ENCODE measurements at regions not wholly inside any gene's neighbourhood (a gene's known extent, or its start where the extent isn't known, plus 50 kb on each side); places are given as distances from the start of the nearest gene placed in this dataset.
"Not testable (repeated sequence)": the region's sequence is repeated elsewhere in the genome, so short reads cannot be mapped to it uniquely, and the experiment has no call there.

- no peak for DNase-seq
Observed at GRCh38 chr10:62996516-62996915, 136.6 kb upstream of the NRBF2 start.

- DNase-seq: no peak
Observed at GRCh38 chr10:62993121-62993520, 140.0 kb upstream of the NRBF2 start.

- DNase-seq: no peak
Observed at GRCh38 chr10:62992145-62992721, 140.9 kb upstream of the NRBF2 start.

GRCh38 chr10:62990126-62990525, 143.0 kb upstream of the NRBF2 start:
- DNase-seq: no peak

- no peak for DNase-seq
Observed at GRCh38 chr10:62985807-62986600, 147.1 kb upstream of the NRBF2 start.

- DNase-seq: no peak
Observed at GRCh38 chr10:62981096-62981495, 152.0 kb upstream of the NRBF2 start.

- no peak for DNase-seq
Observed at GRCh38 chr10:62980687-62981086, 152.4 kb upstream of the NRBF2 start.

GRCh38 chr10:62979921-62980320, 153.2 kb upstream of the NRBF2 start:
- no peak for DNase-seq

GRCh38 chr10:62978482-62978881, 154.6 kb upstream of the NRBF2 start:
- no peak for DNase-seq

- DNase-seq: not testable (repeated sequence)
Observed at GRCh38 chr10:62974795-62975194, 158.3 kb upstream of the NRBF2 start.

GRCh38 chr10:62972103-62972502, 155.9 kb upstream of the EGR2 start:
- no peak for DNase-seq

GRCh38 chr10:62964026-62964425, 147.9 kb upstream of the EGR2 start:
- no peak for DNase-seq

- DNase-seq: no peak
Observed at GRCh38 chr10:62961951-62962523, 145.9 kb upstream of the EGR2 start.

GRCh38 chr10:62960416-62960815, 144.2 kb upstream of the EGR2 start:
- no peak for DNase-seq

GRCh38 chr10:62959553-62959952, 143.4 kb upstream of the EGR2 start:
- DNase-seq: no peak

GRCh38 chr10:62958980-62959379, 142.8 kb upstream of the EGR2 start:
- no peak for DNase-seq

- DNase-seq: no peak
Observed at GRCh38 chr10:62946278-62946677, 130.1 kb upstream of the EGR2 start.

- no peak for DNase-seq
Observed at GRCh38 chr10:62939698-62940097, 123.5 kb upstream of the EGR2 start.

- no peak for DNase-seq
Observed at GRCh38 chr10:62938672-62939071, 122.5 kb upstream of the EGR2 start.

GRCh38 chr10:62937674-62938073, 121.5 kb upstream of the EGR2 start:
- DNase-seq: no peak

- no peak for DNase-seq
Observed at GRCh38 chr10:62935022-62935421, 118.9 kb upstream of the EGR2 start.

- no peak for DNase-seq
Observed at GRCh38 chr10:62934258-62934657, 118.1 kb upstream of the EGR2 start.

GRCh38 chr10:62928763-62929162, 112.6 kb upstream of the EGR2 start:
- DNase-seq: not testable (repeated sequence)

GRCh38 chr10:62926407-62926806, 110.2 kb upstream of the EGR2 start:
- no peak for DNase-seq

Measured in NCI-H510A treated with DMSO at 0.1 percent for 48 hours (cell line).